ENCODE measurements at regions not wholly inside any gene's neighbourhood (a gene's known extent, or its start where the extent isn't known, plus 50 kb on each side); places are given as distances from the start of the nearest gene placed in this dataset.

DNA sequence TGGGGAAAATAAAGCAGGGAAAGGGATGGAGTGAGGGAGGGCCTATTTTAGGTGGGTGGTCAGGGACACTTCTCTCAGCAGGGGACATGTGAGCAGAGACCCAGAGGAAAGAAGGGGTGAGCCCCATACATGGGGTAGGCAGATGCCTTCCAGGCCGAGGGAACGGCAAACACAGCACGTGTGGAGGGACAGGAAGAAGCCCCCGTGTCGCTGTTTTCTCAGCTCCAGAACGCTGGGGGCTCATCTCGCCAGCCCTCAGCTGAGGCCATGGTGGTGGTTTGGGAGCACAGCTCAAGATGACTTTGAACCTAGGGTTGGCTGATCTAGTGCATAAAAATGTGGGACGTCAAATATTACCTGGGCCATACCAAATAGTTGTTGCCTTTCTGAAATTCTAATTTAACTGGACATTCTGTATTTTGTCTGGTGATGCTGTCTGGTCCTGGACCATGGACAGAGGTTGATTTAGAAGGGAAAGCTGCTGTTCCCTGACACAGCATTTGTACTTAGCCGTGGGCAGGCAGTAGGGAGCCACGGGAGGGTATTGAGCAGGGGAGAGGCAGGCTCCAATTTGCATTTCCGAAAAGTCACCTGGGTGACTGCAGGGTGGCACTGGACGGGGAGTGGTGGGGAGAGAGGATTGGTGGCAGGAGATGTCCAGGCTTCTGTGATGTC, 53.1 kb upstream of the RUNX3 start:
- no peak for ATAC-seq

DNA sequence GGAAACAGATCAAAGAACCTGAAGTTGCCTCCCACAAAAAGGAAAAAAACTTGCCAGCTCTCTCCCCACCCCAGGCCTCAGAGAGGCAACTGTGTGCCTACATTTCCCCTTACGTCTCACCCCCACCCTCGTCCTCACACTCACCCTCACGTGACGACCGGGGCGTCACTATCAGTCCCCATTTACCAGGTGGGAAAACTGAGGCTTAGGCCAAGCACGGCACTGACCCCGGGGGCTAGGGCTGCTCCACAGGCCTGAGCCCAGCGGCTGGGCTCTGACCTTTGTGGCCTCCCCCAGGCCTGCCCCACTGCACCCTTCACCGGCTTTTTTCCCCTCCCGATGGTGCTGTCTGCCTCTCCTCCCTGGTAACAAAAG, 51.5 kb upstream of the RUNX3 start:
- peaks cover 0 to 9% (median 3%) of the 10 kb centered on the region in 9 donors for H3K27me3 ChIP-seq
- intact Hi-C loops (cut with DNase I), result no loop called here
- no peak overlapping the region for H3K27ac ChIP-seq
- no peak overlapping the region for H3K4me3 ChIP-seq
- peaks cover 0 to 3% (median 0%) of the 10 kb centered on the region in 12 donors for H3K9me3 ChIP-seq
- DNase-seq, result peak in 1 of 5 donors; percentile 48
- TF ChIP-seq, protein P1, sequence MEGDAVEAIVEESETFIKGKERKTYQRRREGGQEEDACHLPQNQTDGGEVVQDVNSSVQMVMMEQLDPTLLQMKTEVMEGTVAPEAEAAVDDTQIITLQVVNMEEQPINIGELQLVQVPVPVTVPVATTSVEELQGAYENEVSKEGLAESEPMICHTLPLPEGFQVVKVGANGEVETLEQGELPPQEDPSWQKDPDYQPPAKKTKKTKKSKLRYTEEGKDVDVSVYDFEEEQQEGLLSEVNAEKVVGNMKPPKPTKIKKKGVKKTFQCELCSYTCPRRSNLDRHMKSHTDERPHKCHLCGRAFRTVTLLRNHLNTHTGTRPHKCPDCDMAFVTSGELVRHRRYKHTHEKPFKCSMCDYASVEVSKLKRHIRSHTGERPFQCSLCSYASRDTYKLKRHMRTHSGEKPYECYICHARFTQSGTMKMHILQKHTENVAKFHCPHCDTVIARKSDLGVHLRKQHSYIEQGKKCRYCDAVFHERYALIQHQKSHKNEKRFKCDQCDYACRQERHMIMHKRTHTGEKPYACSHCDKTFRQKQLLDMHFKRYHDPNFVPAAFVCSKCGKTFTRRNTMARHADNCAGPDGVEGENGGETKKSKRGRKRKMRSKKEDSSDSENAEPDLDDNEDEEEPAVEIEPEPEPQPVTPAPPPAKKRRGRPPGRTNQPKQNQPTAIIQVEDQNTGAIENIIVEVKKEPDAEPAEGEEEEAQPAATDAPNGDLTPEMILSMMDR (IDR thresholded peaks at IDR 0.05), result no peak
- no peak for TF ChIP-seq POLR2A (IDR thresholded peaks at IDR 0.05)
- 73 to 83% (median 76%) methylated on average over 11 of the region's 11 CpGs for WGBS, 4 donors
- H3K4me1 ChIP-seq, result peaks cover 0 to 15% (median 0%) of the 10 kb centered on the region in 12 donors
- H3K36me3 ChIP-seq, result no peaks in the 10 kb centered on the region
- ATAC-seq, result no peak

More for the DNA sequence above, 53.1 kb upstream of the RUNX3 start:
- peak in 1 of 5 donors; percentile 35 for DNase-seq
- Histone ChIP-seq H3K4me3 (no peak overlapping the region), H3K9me3 (no peaks in the 10 kb centered on the region), H3K27me3 (peaks cover 0 to 9% (median 3%) of the 10 kb centered on the region in 9 donors), H3K27ac (no peak overlapping the region), H3K4me1 (peaks cover 0 to 15% (median 0%) of the 10 kb centered on the region in 12 donors), H3K36me3 (no peaks in the 10 kb centered on the region)
- 72 to 77% (median 76%) methylated on average over 12 of the region's 12 CpGs for WGBS, 4 donors
- intact Hi-C loops (cut with DNase I), result no loop called here
- TF ChIP-seq POLR2A (IDR thresholded peaks at IDR 0.05), result no peak
- TF ChIP-seq, protein P1 (IDR thresholded peaks at IDR 0.05), result no peak

GRCh38 chr1:24980836-24981630, 51.0 kb upstream of the RUNX3 start:
- H3K36me3 ChIP-seq, result no peaks in the 10 kb centered on the region
- intact Hi-C loops (cut with DNase I), result no loop called here
- H3K4me3 ChIP-seq, result no peak overlapping the region
- H3K27ac ChIP-seq, result no peak overlapping the region
- peaks cover 0 to 14% (median 0%) of the 10 kb centered on the region in 12 donors for H3K4me1 ChIP-seq
- DNase-seq (peak in 1 of 5 donors; percentile 6), ATAC-seq (no peak)
- WGBS, 4 donors, result 78 to 88% (median 84%) methylated on average over 12 to 13 of the region's 13 CpGs
- H3K27me3 ChIP-seq, result peaks cover 0 to 9% (median 3%) of the 10 kb centered on the region in 9 donors
- no peak for TF ChIP-seq POLR2A (IDR thresholded peaks at IDR 0.05)
- TF ChIP-seq, protein P1 (IDR thresholded peaks at IDR 0.05), result no peak
- peaks cover 0 to 9% (median 3%) of the 10 kb centered on the region in 12 donors for H3K9me3 ChIP-seq

MicroRNAs in the stretch of these regions (microRNA counts, 767-probe panel; counts per million panel counts)
- microRNA hsa-miR-4425, result 0 to 71.6 counts per million in 2 donors

Small RNA genes lying in the stretch of these regions (microRNA-seq; reads per million reads assigned to microRNA genes)
- gene MIR4425, result 0 reads per million in 4 donors
